CD4-positive, alpha-beta T cell treated with Interleukin-4 for 4 hours (primary cell): ENCODE measurements at regions not wholly inside any gene's neighbourhood (a gene's known extent, or its start where the extent isn't known, plus 50 kb on each side); places are given as distances from the start of the nearest gene placed in this dataset.
"Not testable (repeated sequence)": the region's sequence is repeated elsewhere in the genome, so short reads cannot be mapped to it uniquely, and the experiment has no call there.

Experiments used
- DNase-seq: peaks from one replicate; pipeline ENCODE4 v3.0.0-alpha.2; 2020

DNA sequence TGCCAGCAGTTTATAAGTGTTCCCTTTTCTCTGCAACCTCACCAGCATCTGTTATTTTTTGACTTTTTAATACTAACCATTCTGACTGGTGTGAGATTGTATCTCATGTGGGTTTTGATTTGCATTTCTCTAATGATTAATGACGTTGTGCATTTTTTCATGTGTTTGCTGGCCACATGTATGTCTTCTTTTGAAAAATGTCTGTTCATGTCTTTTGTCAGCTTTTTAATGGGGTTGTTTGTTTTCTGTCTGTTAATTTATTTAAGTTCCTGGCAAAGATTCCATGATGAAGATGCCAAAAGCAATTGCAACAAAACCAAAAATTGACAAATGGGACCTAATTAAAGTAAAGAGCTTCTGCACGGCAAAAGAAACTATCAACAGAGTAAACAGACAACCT is 137.2 kb upstream of the JCAD start:
- not testable (repeated sequence) for DNase-seq

DNA sequence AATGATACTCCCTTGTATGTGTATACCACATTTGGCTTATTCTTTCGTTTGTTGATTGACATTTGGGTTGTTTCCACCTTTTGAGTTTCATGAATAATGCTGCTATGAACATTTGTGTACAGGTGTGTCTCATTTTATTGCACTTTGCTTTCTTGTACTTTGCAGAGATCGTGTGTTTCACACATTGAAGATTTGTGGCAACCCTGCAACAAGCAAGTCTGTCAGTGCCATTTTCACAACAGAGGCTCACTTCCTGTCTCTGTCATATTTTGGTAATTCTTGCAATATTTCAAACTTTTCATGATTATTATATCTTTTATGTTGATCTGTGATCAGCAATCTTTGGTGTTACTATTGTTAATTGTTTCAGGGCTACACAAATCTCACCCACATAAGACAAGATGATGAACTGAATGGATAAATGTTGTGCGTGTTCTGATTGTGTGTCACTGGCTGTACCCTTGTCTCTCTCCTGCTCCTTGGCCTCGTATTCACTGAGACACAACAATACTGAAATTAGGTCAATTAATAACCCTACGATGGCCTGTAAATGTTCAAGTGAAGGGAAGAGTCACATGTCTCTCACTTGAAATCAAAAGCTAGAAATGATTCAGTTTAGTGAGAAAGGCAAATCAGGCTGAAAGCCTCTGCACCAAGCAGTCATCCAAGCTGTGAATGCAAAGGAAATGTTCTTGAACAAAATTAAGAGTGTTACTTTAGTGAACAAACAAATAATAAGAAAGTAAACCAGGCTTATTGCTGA is 133.6 kb upstream of the JCAD start:
- no peak for DNase-seq

DNA sequence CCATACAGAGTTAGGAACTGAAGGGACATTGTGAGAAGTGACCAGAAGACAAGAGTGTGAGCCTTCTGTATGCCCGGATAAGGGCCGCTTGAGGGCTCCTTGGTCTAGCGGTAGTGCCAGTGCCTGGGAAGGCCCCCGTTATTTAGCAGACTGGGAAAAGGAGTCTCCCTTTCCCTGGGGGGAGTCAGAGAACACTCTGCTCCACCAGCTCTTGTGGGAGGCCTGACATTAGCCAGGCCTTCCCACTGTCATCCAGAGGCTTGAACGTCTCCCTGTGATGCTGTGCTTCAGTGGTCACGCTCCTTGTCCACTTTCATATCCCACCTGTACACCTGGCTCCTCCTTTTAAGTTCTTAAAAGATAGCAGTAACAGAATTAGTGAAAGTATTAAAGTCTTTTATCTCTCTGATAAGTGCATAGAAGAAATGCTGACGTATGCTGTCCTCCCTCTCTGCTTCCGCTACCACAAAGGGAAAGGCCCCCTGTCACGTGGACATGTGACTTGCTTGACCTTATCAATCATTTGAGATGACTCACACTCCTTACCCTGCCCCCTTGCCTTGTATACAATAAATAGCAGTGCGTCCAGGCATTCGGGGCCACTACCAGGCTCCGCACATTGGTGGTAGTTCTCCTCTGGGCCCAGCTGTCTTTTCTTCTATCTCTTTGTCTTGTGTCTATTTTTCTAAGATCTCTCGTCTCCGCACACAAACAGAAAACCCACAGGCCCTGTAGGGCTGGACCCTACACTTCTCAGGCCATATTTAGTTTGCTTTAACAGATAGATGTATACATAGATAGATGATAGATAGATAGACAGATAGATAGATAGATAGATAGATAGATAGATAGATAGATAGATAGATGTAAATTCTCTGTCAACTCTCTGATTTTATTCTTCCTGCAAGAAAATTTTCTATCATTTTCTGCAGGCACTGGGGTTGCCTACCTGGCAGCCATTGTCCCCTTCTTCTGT is 131.5 kb upstream of the JCAD start:
- no peak for DNase-seq

DNA sequence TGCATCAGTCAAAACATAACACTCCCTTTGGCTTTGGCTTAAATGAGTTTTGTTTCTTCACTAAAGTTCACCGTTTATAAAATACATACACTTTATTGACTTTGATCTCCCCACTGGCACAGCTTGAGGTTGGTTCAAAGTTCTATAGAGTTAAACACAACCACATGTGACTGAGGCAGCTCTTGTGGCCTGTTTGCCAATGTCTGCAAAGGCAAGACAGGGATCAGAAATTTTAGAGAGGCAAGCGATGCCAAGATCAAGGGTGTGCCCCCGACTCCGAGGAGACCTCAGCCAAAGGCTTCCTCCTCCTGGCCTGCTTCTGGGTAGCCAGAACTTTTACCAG is 129.8 kb upstream of the JCAD start:
- DNase-seq = no peak

DNA sequence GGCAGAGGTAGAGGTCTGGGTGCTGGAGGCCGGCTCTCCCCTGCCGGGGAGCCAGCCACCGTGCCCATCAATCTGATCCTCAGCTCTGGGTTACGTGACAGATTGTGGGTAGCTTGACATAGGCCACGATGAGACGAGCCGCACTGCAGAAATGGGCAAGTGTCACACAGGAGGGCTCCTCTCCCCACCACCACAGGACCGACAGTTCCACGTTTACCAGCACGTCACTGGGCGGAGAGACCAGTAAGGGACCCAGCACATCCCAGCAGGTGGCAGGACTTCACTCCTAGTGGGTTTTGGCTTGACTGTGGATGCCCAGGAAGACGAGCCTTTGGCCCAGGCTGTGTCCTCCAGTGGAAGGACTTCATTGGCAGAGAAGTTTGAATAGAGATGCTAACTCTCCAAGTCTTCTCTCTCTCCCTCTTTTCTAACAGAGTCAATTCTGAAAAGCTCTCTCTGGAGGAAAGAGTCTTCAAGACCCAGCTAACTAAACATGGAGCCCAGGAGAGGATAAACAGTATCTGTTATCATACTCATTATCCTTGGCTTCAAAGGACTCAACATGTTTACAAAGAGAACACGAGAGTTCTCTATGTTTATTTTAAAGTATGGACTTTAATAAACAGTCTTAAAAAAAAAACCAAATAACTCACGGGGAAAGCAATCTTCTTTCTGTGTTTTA is 129.3 kb upstream of the JCAD start:
- DNase-seq = no peak

DNA sequence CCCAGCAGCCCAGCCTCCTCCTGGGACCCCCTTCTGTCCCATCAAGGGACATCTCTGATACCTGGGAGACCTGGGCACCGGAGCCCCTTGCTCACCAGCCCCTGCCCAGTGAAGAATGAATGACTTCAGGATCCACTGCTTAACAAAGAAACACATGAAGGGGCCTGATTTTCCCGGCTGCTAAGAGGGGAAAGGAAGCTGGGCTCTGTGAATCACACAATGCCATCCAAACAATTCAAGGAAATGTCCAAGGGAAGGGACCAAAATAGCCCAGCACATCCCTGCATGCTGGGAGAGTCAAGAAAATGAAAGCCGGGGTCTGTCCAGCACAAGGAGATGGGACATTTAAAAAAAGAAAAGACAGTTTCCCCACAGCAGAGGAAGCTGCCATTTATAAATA is 128.7 kb upstream of the JCAD start:
- DNase-seq = no peak

DNA sequence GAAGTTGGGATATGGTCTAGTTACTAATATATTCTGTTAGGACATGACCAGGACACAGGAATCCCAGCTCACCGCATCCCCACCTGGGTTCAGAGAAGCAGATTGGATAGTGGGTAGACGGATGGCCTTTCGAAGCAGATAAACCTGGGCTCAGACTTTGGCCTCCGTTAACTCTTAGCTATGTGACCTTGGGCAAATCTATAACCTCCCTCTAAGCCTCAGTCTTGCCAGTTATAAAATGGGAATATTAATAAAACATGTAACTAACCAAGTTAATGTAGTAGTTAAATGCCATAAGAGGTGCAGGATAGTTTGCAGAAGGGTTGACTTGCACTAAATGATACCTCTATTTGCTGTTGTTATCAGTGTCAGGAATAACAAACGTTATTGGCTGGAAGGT is 127.6 kb upstream of the JCAD start:
- no peak for DNase-seq

DNA sequence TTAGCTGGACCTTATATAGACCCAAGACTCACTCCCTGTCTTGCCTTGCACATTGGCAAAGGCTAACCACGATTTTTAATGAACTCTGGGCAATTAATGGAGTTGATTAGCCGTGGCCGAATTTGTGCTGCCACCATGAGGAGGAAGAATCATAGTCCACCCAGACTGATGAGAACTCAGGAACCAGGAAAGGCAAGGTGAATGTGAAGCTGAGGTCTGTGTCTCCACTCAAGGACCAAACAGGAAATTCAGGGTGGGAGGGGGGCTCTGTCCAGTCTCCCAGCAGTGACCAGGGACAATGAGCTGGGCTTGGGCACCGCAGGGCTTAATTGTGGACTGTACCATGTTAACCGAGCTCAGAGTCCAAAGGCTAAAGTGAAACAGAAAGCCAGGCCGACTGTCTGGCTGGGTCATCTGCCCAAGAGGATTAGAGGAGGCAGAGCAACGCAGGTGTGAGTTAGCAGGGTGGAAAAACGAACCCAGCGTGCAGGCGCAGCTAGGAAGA is 127.0 kb upstream of the JCAD start:
- no peak for DNase-seq

DNA sequence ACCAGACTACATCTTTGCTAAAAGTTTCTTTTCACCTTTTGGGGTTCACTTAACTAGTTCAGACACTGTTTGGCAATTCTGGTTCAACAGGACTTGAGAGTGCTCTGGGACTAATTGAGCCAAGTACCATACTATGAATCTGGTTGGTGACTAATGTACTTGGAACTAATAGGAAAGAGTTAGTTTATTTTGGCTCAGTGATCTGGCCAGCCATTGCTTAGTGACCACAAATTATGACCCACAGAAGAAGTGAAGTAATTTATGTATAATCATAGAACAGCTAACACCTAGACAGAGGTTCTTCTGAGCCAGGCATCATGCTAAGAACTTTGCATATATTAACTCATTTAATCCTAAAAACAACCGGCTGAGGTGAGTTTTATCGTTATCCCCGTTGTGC is 126.5 kb upstream of the JCAD start:
- DNase-seq = no peak

DNA sequence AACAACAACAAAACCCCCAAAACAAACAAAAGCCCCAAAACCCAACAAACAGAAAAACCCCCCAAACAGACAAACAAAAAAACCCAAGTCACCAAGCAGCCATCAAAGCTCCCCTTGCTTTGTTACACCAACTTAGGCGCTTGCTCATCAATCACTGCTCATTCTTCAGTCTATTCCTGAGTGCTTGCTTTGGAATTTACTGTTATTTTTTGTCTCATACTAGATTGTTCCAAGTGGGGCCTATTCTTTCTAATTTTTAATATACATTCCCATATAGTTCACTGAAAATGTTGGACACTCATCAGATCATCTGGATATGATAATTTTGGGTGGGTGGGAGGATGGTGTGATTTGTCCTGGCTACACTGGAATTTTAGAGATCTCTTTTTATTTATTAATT is 126.0 kb upstream of the JCAD start:
- no peak for DNase-seq

DNA sequence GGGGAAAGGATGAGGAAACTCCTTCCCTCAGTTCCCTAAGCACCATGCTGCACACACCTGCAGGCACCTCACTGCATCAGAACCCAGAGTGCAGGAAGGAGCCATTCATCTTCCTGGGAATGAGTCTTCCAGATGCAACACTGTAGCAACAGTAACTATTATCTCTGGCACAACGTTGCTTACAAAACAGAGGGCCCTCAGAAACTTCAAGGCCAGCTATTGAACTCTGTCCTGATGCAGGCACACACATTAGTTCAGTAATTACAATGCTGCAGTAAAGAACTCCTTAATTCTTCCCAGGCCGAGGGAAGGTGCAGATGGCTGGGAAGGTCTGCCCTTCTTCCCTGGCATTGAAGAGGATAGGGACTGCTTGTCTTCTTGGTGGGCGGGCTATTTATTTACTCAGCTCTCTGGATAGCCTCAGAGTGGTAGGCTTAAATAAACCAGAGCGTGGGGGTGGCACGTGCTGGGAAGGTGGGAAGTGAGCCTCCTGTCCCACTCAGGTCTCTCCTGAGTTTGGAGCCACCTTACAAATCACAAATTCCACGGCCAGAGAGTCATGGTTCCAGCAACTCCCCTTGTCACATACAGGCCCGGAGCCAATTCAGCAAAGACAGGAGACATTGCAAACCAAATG is 125.1 kb upstream of the JCAD start:
- no peak for DNase-seq

DNA sequence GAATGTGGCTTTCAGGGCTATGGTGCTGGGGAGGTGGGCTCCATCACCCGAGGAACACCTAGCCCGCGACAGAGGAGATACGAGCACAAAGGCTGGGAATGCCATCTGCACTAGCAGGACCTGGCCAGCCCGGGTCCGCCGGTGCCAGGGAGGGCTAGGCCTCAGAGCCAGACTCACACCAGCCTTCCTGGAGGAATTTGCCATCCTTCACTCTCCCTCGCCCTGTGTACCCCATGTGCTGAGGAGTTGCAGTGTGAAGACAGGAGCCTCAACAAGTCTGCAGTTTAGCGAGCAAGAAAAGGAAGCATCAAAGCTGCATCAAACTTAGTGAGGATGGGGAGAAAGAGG is 123.6 kb upstream of the JCAD start:
- DNase-seq = no peak

DNA sequence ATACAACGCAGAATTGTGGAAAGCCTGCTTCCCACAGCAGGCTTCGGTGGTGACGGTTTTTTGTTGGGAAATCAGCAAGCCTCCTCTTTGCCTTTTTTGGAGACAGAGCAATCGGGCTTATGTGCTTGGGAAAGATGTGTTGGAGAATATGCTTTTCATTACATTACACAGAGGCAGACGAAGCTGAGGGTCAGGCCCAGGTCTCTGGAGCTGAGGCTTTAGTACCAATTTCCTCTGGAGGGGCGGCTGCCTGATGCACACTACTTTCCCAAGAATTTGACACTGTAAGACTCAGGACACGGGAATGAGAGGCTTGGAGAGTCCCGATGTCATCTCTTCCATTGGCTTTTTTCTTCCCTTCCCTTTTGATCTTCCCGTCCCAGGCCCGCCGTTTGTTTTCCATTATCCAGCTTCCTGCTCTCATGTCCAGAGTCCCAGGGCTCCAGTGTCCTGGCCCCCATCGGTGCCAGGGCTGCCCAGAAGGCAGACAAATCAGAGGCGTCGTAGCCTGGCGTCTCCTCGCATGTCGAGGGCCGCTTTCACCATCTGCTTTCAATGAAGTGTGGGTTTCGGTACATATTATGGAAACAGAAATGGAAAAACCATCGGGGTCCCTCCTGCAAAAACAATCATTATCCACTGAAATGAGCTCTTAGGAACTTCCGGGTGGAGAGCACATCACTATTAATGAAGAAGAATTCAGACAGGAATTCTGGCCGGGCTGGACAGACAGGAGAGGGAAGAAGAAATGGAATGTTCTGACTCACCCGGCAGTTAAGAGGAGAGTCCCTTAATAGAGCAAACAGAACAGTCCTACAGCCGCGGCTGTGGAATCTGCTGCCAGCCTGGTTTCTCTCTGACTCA is 123.0 kb upstream of the JCAD start:
- no peak for DNase-seq

DNA sequence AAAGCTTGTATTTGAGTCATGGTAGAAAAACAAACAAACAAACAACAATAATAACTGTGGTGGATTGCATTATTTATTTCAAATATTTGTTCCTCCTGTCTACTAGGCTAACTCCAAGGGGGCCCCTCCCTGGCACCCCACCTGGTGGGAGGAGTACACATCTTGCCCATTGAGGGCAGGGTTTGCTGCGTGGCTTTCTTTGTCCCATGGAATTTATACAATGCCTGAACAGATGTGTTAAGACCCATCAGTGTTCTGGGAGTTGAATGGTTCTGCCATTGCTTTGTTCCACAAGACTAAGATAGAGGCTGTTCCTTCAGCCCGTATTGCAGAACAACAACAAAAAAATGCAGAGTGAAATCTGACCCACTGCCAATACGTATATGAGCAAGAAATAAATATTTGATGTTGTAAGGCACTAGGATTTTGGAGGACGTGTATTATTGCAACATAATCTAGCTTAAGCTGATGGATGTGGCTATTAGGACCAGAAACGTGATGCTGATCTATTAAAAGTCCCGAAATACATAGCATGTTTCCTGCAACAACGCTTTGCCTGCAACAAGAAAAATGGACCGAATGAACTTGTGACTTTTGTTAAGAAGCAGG is 119.1 kb upstream of the JCAD start:
- no peak for DNase-seq

DNA sequence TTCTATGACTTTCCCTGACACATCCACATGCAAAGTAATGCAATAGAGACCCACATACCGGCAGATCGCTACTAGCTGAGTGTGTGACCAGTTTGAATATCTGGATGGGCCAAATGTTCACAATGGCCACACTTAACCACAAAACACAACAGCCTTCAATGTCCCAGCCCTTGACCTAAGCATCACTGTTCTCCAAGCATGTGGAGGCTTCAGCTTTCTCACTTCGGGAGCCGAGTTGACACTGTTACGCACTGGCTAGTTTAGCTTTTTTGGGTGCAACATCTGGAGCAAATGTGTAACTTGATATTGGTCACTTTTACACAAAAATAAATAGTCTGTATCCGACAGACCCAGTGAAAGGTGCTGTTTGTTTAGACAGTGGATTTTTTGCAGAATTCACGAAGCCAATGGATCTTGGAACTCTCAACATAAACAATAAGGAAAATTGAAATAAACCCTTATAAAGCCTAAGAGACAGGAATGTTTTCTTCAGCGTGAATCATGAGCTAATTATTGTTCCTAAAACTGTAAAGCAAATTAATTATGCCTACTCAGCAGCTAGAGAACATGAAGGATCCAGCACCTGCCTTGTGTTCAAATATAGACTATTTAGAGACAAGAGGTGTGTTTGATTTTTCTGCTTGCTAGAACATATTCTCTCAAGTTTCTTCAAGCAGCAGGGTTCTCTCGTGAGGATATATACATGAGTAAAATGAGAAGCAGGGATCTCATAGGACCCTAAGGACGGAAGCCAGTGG is 117.6 kb upstream of the JCAD start:
- no peak for DNase-seq

DNA sequence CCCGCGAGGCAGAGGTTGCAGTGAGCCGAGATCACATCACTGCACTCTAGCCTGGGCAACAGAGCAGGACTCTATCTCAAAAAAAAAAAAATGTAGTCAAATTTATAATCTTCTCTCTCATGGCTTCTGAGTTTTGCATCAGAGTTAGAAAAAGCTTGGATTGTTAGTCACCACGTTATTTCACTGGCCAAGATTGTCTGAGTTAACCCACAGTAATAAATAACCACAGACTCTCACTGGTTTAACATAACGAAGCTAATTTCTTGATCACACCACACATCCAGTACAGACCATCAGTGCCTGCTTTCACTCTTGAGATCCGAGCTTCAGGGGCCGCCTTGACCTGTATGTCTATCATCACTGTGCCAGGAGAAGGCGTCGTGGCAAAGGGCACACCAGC is 116.8 kb upstream of the JCAD start:
- DNase-seq = no peak

DNA sequence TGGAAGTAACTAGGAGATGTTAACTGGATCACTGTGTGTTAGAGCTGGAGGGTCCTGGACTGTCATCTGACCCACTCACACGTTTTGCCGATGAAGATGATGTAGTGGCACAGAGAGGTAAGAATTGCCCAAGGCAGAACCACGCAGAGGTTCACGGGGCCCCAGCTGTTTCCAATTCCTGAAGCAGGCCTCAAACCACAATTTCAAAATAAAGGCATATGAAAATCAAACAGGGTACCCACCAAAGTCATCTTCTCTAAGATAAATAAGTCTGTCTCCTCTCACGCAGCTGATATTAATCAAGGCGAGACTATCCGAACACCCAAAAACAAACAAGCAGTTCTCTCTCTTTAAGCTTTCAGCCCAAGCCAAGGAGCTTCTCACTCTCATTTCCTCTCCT is 113.3 kb upstream of the JCAD start:
- no peak for DNase-seq

DNA sequence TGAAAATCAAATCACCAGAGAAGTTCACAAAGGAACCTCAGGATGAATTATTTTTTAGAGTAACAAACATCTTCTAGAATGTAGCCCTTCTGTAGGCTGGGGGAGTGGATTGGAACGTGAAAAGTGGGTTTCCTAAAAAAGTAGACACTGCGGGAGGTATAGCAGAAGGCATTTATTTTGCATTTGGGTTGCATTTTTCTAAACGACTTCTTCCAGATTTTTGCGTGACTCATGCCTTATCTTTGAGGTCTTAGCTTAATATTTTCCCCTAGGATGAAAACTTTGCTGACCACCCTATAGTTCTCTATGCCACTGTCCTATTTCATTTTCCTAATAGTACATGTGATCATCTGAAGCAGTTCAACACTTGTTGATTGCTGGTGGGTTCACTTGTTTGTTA is 112.7 kb upstream of the JCAD start:
- DNase-seq = no peak

DNA sequence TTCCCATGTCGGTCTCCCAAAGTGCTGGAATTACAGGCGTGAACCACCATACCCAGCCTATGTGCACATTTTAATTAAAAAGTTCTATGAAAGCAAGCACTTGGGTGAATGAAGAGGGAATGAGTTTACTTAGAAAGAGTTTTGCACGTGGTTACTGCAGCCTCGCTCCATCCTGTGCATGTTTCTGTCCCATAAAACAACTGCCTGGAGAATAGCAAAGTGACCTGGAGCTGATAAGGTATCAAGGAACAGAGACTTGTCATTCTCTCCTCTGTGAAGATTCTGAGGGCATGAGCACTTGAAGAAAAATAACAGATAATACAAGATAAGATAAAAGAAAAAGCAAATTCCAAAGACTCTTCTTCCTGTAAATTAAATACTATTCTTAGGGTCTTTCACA is 112.2 kb upstream of the JCAD start:
- DNase-seq = no peak

DNA sequence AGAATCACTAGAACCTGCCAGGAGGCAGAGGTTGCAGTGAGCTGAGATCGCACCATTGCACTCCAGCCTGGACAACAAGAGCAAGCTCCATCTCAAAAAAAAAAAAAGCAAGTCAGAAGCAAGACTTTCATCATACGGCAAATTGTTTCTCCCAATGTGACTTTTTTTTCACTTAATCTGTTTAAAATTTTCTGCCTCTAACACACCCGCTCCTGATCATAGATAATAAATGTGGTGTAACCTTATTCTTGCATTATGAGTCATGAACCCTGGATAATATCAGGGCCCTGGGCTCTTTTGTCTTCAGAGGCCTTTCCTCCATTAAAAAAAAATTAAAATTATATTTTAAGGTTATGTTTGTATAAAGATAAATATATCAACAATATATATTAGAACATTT is 111.4 kb upstream of the JCAD start:
- DNase-seq = no peak

DNA sequence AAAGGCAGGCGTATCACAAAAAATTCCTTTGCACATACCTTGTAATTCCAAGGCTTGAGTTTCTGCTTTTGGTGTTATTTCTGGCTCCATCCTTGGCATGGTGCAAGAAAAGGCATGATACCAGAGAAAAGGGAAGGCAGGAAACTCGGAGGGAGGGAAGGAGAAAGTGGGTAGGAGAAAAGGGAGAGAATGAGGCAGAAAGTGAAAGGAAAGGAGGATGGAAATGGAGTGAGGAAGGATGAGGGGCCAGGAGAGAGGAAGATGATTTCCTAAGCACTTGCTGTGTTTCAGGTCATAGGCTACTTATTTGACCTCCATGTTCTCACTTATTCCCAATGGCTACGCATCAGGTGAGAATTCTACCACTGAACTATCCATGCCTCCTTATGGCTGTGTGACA is 110.8 kb upstream of the JCAD start:
- DNase-seq = no peak
